ENCODE measurements at regions not wholly inside any gene's neighbourhood (a gene's known extent, or its start where the extent isn't known, plus 50 kb on each side); places are given as distances from the start of the nearest gene placed in this dataset.

DNA sequence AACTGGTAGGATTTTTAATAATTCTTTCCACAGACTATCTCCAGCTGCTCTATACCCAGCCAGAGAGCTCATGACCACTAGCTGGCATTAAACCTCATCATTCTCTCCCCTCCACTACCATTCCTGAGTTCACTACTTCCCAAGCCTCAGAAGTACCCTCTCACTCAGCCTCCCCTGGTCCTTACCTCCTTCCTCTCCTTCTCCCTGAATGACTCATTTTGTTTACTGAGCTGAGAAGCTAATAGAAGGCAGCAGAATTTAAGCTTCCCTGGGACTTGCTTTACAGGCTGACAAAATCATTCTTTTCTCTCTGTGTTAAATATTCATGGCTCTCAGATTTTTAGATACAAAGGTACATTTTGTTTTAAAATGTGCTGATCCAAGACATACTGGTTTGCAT is 305.4 kb downstream of the TLR4 start:
- TF ChIP-seq, protein P1, sequence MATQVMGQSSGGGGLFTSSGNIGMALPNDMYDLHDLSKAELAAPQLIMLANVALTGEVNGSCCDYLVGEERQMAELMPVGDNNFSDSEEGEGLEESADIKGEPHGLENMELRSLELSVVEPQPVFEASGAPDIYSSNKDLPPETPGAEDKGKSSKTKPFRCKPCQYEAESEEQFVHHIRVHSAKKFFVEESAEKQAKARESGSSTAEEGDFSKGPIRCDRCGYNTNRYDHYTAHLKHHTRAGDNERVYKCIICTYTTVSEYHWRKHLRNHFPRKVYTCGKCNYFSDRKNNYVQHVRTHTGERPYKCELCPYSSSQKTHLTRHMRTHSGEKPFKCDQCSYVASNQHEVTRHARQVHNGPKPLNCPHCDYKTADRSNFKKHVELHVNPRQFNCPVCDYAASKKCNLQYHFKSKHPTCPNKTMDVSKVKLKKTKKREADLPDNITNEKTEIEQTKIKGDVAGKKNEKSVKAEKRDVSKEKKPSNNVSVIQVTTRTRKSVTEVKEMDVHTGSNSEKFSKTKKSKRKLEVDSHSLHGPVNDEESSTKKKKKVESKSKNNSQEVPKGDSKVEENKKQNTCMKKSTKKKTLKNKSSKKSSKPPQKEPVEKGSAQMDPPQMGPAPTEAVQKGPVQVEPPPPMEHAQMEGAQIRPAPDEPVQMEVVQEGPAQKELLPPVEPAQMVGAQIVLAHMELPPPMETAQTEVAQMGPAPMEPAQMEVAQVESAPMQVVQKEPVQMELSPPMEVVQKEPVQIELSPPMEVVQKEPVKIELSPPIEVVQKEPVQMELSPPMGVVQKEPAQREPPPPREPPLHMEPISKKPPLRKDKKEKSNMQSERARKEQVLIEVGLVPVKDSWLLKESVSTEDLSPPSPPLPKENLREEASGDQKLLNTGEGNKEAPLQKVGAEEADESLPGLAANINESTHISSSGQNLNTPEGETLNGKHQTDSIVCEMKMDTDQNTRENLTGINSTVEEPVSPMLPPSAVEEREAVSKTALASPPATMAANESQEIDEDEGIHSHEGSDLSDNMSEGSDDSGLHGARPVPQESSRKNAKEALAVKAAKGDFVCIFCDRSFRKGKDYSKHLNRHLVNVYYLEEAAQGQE (IDR thresholded peaks at IDR 0.05; ENCODE audit: insufficient read depth in 1 of 2, low read depth in 2 of 2, low read length in 1 of 2) = no peak
- TF ChIP-seq, protein P2, sequence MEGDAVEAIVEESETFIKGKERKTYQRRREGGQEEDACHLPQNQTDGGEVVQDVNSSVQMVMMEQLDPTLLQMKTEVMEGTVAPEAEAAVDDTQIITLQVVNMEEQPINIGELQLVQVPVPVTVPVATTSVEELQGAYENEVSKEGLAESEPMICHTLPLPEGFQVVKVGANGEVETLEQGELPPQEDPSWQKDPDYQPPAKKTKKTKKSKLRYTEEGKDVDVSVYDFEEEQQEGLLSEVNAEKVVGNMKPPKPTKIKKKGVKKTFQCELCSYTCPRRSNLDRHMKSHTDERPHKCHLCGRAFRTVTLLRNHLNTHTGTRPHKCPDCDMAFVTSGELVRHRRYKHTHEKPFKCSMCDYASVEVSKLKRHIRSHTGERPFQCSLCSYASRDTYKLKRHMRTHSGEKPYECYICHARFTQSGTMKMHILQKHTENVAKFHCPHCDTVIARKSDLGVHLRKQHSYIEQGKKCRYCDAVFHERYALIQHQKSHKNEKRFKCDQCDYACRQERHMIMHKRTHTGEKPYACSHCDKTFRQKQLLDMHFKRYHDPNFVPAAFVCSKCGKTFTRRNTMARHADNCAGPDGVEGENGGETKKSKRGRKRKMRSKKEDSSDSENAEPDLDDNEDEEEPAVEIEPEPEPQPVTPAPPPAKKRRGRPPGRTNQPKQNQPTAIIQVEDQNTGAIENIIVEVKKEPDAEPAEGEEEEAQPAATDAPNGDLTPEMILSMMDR (IDR thresholded peaks at IDR 0.05) = no peak
- TF ChIP-seq SIN3A (IDR thresholded peaks at IDR 0.05; ENCODE audit: borderline replicate concordance, insufficient read depth, low read depth, low read length) = no peak

Data from Panc1 (cell line).